GM21529 (cell line): ENCODE measurements at regions not wholly inside any gene's neighbourhood (a gene's known extent, or its start where the extent isn't known, plus 50 kb on each side); places are given as distances from the start of the nearest gene placed in this dataset.
"Not testable (repeated sequence)": the region's sequence is repeated elsewhere in the genome, so short reads cannot be mapped to it uniquely, and the experiment has no call there.

ENCODE experiments used
- ATAC-seq: cut with Tn5 transposase; IDR thresholded peaks from one replicate; pipeline ENCODE4 v1.9.1; 2021; ENCODE audit not compliant: unreplicated experiment

- ATAC-seq: no peak
Measured at GRCh38 chr9:115397591-115398312, 279.8 kb upstream of the TNC start.

- no peak for ATAC-seq
Measured at GRCh38 chr9:115398313-115398650, 280.3 kb upstream of the TNC start.

- no peak for ATAC-seq
Measured at GRCh38 chr9:115398996-115399395, 281.0 kb upstream of the TNC start.

- ATAC-seq: no peak
Measured at GRCh38 chr9:115400796-115401195, 282.8 kb upstream of the TNC start.

- ATAC-seq: no peak
Measured at GRCh38 chr9:115401756-115402327, 283.9 kb upstream of the TNC start.

- ATAC-seq: no peak
Measured at GRCh38 chr9:115403753-115404152, 285.8 kb upstream of the TNC start.

GRCh38 chr9:115404311-115404710 lies 286.4 kb upstream of the TNC start:
- ATAC-seq: no peak

GRCh38 chr9:115411516-115411915 lies 293.6 kb upstream of the TNC start:
- ATAC-seq: no peak

- no peak for ATAC-seq
Measured at GRCh38 chr9:115411993-115412452, 294.1 kb upstream of the TNC start.

GRCh38 chr9:115412656-115413055 lies 294.7 kb upstream of the TNC start:
- no peak for ATAC-seq

- ATAC-seq: no peak
Measured at GRCh38 chr9:115413304-115413703, 295.3 kb upstream of the TNC start.

GRCh38 chr9:115413766-115414382 lies 295.9 kb upstream of the TNC start:
- no peak for ATAC-seq

GRCh38 chr9:115414561-115414960 lies 296.6 kb upstream of the TNC start:
- ATAC-seq: no peak

GRCh38 chr9:115415450-115415849 lies 297.5 kb upstream of the TNC start:
- no peak for ATAC-seq

GRCh38 chr9:115416299-115416698 lies 298.3 kb upstream of the TNC start:
- ATAC-seq: no peak

- ATAC-seq: not testable (repeated sequence)
Measured at GRCh38 chr9:115418181-115418580, 300.2 kb upstream of the TNC start.

GRCh38 chr9:115422932-115423440 lies 305.0 kb upstream of the TNC start:
- no peak for ATAC-seq

GRCh38 chr9:115423646-115424045 lies 305.7 kb upstream of the TNC start:
- ATAC-seq: no peak

- no peak for ATAC-seq
Measured at GRCh38 chr9:115425601-115426000, 307.6 kb upstream of the TNC start.

- no peak for ATAC-seq
Measured at GRCh38 chr9:115437418-115437817, 319.5 kb upstream of the TNC start.

GRCh38 chr9:115439641-115440040 lies 321.7 kb upstream of the TNC start:
- no peak for ATAC-seq

- no peak for ATAC-seq
Measured at GRCh38 chr9:115442054-115442453, 324.1 kb upstream of the TNC start.
